ENCODE measurements at regions not wholly inside any gene's neighbourhood (a gene's known extent, or its start where the extent isn't known, plus 50 kb on each side); places are given as distances from the start of the nearest gene placed in this dataset.

DNA sequence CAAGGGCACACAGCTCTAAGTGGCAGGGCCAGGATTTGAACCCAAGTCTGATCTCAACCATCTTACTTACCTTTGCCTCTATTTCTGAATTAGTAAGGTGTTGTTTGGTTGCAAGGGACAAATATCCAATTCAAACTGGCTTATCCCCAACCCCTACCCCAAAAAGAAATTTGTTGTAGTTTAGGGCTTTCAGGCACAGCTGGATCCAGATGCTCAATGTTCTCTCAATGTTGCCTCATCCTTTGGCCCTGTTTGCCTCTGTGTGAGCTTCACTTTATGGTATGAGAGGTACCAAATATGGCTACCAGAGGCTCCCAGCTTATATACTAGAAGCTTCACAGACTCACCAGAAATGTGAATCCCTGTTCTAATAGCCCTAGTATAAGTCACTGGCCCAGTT, 499.9 kb downstream of the SHQ1 start:
- TF ChIP-seq CTCF (IDR thresholded peaks at IDR 0.05 in 4 of 5, conservative IDR thresholded peaks at IDR 0.05 in 1 of 5) (no peak), POLR2A (IDR thresholded peaks at IDR 0.05) (no peak)

Data from gastrocnemius medialis (tissue), 4 donors.